Endodermal cell (in vitro differentiated cells): ENCODE measurements at regions not wholly inside any gene's neighbourhood (a gene's known extent, or its start where the extent isn't known, plus 50 kb on each side); places are given as distances from the start of the nearest gene placed in this dataset.

ENCODE experiments used
- DNase-seq: peaks from one replicate; pipeline ENCODE4 v3.0.0-alpha.2; 2017
- H3K27ac ChIP-seq: 2 replicates; pipeline ENCODE4 v1.5.1; 2013; ENCODE audit warnings: mild to moderate bottlenecking, low read depth, low read length, moderate library complexity
- H3K27me3 ChIP-seq: 2 replicates; pipeline ENCODE4 v1.6.1; 2013; ENCODE audit warnings: mild to moderate bottlenecking, low read length, moderate library complexity; ENCODE audit not compliant: insufficient read depth, control insufficient read depth, poor library complexity, severe bottlenecking
- H3K36me3 ChIP-seq: 2 replicates; pipeline ENCODE4 v1.7.0; 2013; ENCODE audit warnings: mild to moderate bottlenecking, low read length, moderate library complexity; ENCODE audit not compliant: control insufficient read depth, insufficient read depth
- H3K4me1 ChIP-seq: one replicate; pipeline ENCODE4 v1.7.0; 2013; ENCODE audit warnings: low read length; ENCODE audit not compliant: control insufficient read depth, insufficient read depth
- H3K4me3 ChIP-seq: 2 replicates; pipeline ENCODE4 v1.5.1; 2013; ENCODE audit warnings: mild to moderate bottlenecking, low read length, moderate library complexity
- H3K9ac ChIP-seq: 2 replicates; pipeline ENCODE4 v1.6.1; 2013; ENCODE audit warnings: mild to moderate bottlenecking, low read length, moderate library complexity; ENCODE audit not compliant: poor library complexity, severe bottlenecking; ENCODE audit errors: extremely low read depth
- H3K9me3 ChIP-seq: 2 replicates; pipeline ENCODE4 v1.6.1; 2013; ENCODE audit warnings: mild to moderate bottlenecking, low read length, moderate library complexity; ENCODE audit not compliant: control insufficient read depth
- H3K27ac Mint-ChIP-seq: 2 replicates; pipeline ENCODE4 v1.8.0; 2020; ENCODE audit warnings: mixed read lengths
- H3K27me3 Mint-ChIP-seq: 2 replicates; pipeline ENCODE4 v1.8.0; 2021; ENCODE audit warnings: mild to moderate bottlenecking, mixed read lengths; ENCODE audit not compliant: insufficient read depth
- H3K36me3 Mint-ChIP-seq: 2 replicates; pipeline ENCODE4 v1.8.0; 2020; ENCODE audit warnings: low read depth, mixed read lengths
- H3K4me1 Mint-ChIP-seq: 2 replicates; pipeline ENCODE4 v1.8.0; 2020; ENCODE audit warnings: mixed read lengths
- H3K4me3 Mint-ChIP-seq: 2 replicates; pipeline ENCODE4 v1.8.0; 2020; ENCODE audit warnings: mild to moderate bottlenecking, moderate library complexity, mixed read lengths
- H3K9me3 Mint-ChIP-seq: 2 replicates; pipeline ENCODE4 v1.8.0; 2020; ENCODE audit warnings: mild to moderate bottlenecking, mixed read lengths
- CTCF ChIP-seq: fragments of 200-600 bp; sonication (generic); conservative IDR thresholded peaks from 2 replicates; pipeline ENCODE4 v1.5.0; 2021; ENCODE audit warnings: antibody characterized with exemption, mild to moderate bottlenecking
- whole genome bisulfite sequencing, 2 experiments: methylation state at CpG; one replicate each; pipeline versions ENCODE4 v1.1.5 to v1.1.7; 2013; ENCODE audit warnings: missing lambda C conversion rate in 2 of 2, mixed read lengths in 1 of 2; ENCODE audit not compliant: insufficient coverage in 1 of 2, insufficient read length in 1 of 2; 5-methylcytosine and 5-hydroxymethylcytosine counted together

GRCh38 chr18:47453038-47453437 lies 201.6 kb upstream of the SKOR2 start:
- no peaks in the 10 kb centered on the region for H3K9me3 Mint-ChIP-seq
- H3K27me3 Mint-ChIP-seq = peaks cover 2% of the 10 kb centered on the region
- Histone ChIP-seq H3K4me3 (no peak overlapping the region), H3K4me1 (no peaks in the 10 kb centered on the region), H3K27me3 (peaks cover under 1% of the 10 kb centered on the region), H3K9me3 (no peaks in the 10 kb centered on the region), H3K9ac (no peak overlapping the region), H3K27ac (no peak overlapping the region), H3K36me3 (no peaks in the 10 kb centered on the region)
- H3K36me3 Mint-ChIP-seq = no peaks in the 10 kb centered on the region
- no peak for DNase-seq
- 91 to 92% methylated on average over 4 of the region's 4 CpGs for WGBS, 2 experiments
- H3K4me1 Mint-ChIP-seq = peaks cover 2% of the 10 kb centered on the region
- TF ChIP-seq CTCF = no peak
- no peak overlapping the region for H3K27ac Mint-ChIP-seq
- no peak overlapping the region for H3K4me3 Mint-ChIP-seq

GRCh38 chr18:47448956-47449355 lies 197.5 kb upstream of the SKOR2 start:
- Histone ChIP-seq H3K4me3 (no peak overlapping the region), H3K9ac (no peak overlapping the region), H3K36me3 (no peaks in the 10 kb centered on the region), H3K9me3 (no peaks in the 10 kb centered on the region), H3K27me3 (no peaks in the 10 kb centered on the region), H3K27ac (no peak overlapping the region), H3K4me1 (no peaks in the 10 kb centered on the region)
- Mint-ChIP-seq H3K4me1 (no peaks in the 10 kb centered on the region), H3K27me3 (peaks cover 5% of the 10 kb centered on the region), H3K36me3 (peaks cover 3% of the 10 kb centered on the region), H3K27ac (no peak overlapping the region), H3K9me3 (peaks cover 22% of the 10 kb centered on the region), H3K4me3 (no peak overlapping the region)
- DNase-seq = no peak
- no peak for TF ChIP-seq CTCF
- WGBS, 2 experiments = 90% methylated on average over 6 of the region's 6 CpGs; no CpG with 5 or more reads in 1 of the 2 experiments

GRCh38 chr18:47441914-47442313 lies 190.5 kb upstream of the SKOR2 start:
- H3K36me3 ChIP-seq = no peaks in the 10 kb centered on the region
- 85 to 92% methylated on average over 3 of the region's 4 CpGs for whole genome bisulfite sequencing, 2 experiments
- H3K27ac ChIP-seq = no peak overlapping the region
- H3K4me3 ChIP-seq = no peak overlapping the region
- Mint-ChIP-seq H3K4me1 (no peaks in the 10 kb centered on the region), H3K9me3 (peaks cover 15% of the 10 kb centered on the region), H3K27ac (no peak overlapping the region), H3K4me3 (no peak overlapping the region), H3K27me3 (peaks cover 19% of the 10 kb centered on the region), H3K36me3 (peaks cover 3% of the 10 kb centered on the region)
- no peaks in the 10 kb centered on the region for H3K9me3 ChIP-seq
- TF ChIP-seq CTCF = no peak
- peaks cover 13% of the 10 kb centered on the region for H3K27me3 ChIP-seq
- no peak overlapping the region for H3K9ac ChIP-seq
- DNase-seq = no peak
- no peaks in the 10 kb centered on the region for H3K4me1 ChIP-seq
